ENCODE measurements at regions not wholly inside any gene's neighbourhood (a gene's known extent, or its start where the extent isn't known, plus 50 kb on each side); places are given as distances from the start of the nearest gene placed in this dataset.

GRCh38 chr17:33494151-33494550 lies 201.1 kb upstream of the ASIC2 start:
- TF ChIP-seq BRF2 (CRISPR knock-in tag; IDR thresholded peaks at IDR 0.05) (no peak), POLR2A (IDR thresholded peaks at IDR 0.05; ENCODE audit: insufficient read depth in 1 of 2, low read depth in 2 of 2, low read length in 2 of 2) (no peak), HMG20B (CRISPR knock-in tag; conservative IDR thresholded peaks at IDR 0.05) (no peak), ZNF207 (IDR thresholded peaks at IDR 0.05; ENCODE audit: borderline replicate concordance) (no peak), CBX5 (CRISPR knock-in tag; IDR thresholded peaks at IDR 0.05; ENCODE audit: borderline replicate concordance) (no peak)

All from HepG2 (cell line).